HEK293T (cell line): ENCODE measurements at regions not wholly inside any gene's neighbourhood (a gene's known extent, or its start where the extent isn't known, plus 50 kb on each side); places are given as distances from the start of the nearest gene placed in this dataset.

ENCODE experiments used
- BHLHE40 ChIP-seq: fragments of 450-650 bp; IDR thresholded peaks from 2 replicates; pipeline ENCODE4 v1.6.1; 2016; ENCODE audit warnings: mild to moderate bottlenecking, moderate library complexity, borderline replicate concordance
- SP1 ChIP-seq: fragments of 450-650 bp; IDR thresholded peaks from 2 replicates; pipeline ENCODE4 v1.6.1; 2017

DNA sequence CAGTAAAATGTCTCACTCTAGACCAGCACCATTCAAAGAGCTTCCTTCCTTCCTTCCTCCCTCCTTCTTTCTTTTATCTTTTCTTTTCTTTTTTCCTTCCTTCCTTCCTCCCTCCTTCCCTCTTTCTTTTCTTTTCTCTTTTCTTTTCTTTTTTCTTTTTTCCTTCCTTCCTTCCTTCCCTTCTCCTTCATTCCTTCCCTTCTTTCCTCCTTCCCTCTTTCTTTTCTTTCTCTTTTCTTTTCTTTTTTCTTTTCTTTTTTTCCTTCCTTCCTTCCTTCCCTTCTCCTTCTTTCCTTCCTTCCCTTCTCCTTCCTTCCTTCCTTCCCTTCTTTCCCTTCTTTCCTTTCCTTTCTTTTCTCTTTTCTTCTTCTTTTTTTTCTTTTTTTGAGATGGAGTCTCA lies 985.1 kb downstream of the DSC3 start:
- TF ChIP-seq BHLHE40 (no peak), SP1 (no peak)
